GM23248 (cell line): ENCODE measurements at regions not wholly inside any gene's neighbourhood (a gene's known extent, or its start where the extent isn't known, plus 50 kb on each side); places are given as distances from the start of the nearest gene placed in this dataset.

Source experiments
- EZH2 ChIP-seq: fragments of 200-600 bp; sonication (generic); IDR thresholded peaks from 2 replicates; pipeline ENCODE4 v1.6.1; 2018; ENCODE audit warnings: antibody characterized with exemption, mild to moderate bottlenecking; ENCODE audit not compliant: insufficient read depth, poor library complexity, severe bottlenecking
- EZH2phosphoT487 ChIP-seq: fragments of 200-600 bp; sonication (generic); IDR thresholded peaks from 2 replicates; pipeline ENCODE4 v1.6.1; 2018; ENCODE audit warnings: antibody characterized with exemption, moderate library complexity, mild to moderate bottlenecking, low read depth; ENCODE audit not compliant: insufficient read depth

DNA sequence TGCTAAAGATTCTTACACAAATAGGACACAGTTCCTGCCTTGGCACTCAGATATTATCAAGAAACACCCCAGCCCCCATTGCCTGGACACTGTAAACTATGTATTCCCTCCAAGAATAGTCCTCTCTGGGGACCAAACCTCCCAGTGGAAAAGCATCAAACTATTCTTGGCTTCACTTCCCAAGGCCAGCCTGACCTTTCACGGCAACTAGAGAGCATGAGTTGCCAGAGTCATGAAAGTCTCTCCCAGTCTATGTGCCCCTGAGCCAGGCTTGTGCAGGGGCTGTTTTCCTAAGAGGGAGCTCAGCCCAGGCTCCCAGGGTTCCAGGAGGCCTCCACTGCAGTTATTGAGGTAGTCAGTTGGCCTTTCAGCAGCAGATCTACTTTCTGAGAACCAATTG, 251.9 kb upstream of the TGFBR2 start:
- TF ChIP-seq EZH2phosphoT487 (no peak), EZH2 (no peak)
